Panc1 (cell line): ENCODE measurements at regions not wholly inside any gene's neighbourhood (a gene's known extent, or its start where the extent isn't known, plus 50 kb on each side); places are given as distances from the start of the nearest gene placed in this dataset.

Source experiments
- ATAC-seq: fragments of 200-7000 bp; cut with Tn5 transposase; 2 replicates; pipeline ENCODE4 v1.9.1; 2020; ENCODE audit warnings: mild to moderate bottlenecking, moderate library complexity
- BruUV-seq: library from RNA; stranded (reverse); fragments of 400-500 nt; replicated peaks from 2 replicates; lab custom pipeline; 2021; lab: Mats Ljungman, UMichigan
- CTCF ChIA-PET: fragments of 300-600 bp; sonication (Branson Sonifier 250); formaldehyde crosslinking; loops from one replicate; lab custom pipeline; 2022; ENCODE audit warnings: antibody characterized with exemption; lab: Charles Lee
- POLR2A ChIA-PET: fragments of 300-600 bp; sonication (Branson Sonifier 250); formaldehyde crosslinking; loops from one replicate; lab custom pipeline; 2022; ENCODE audit warnings: antibody characterized with exemption; lab: Charles Lee
- DNase-seq: peaks from one replicate; pipeline ENCODE4 v3.0.0-alpha.2; 2010; ENCODE audit warnings: low read depth, low spot score
- H3K27ac ChIP-seq: 2 replicates; pipeline ENCODE4 v1.5.1; 2011; ENCODE audit warnings: mild to moderate bottlenecking, low read length, inconsistent platforms
- H3K27me3 ChIP-seq: fragments of 200-500 bp; sonication (Bioruptor generic); 2 replicates; pipeline ENCODE4 v1.6.0; 2014; ENCODE audit warnings: low read length, inconsistent platforms; ENCODE audit not compliant: control insufficient read depth, insufficient read depth
- H3K36me3 ChIP-seq: fragments of 200-500 bp; sonication (Bioruptor generic); 2 replicates; pipeline ENCODE4 v1.5.1; 2014; ENCODE audit warnings: inconsistent platforms, mild to moderate bottlenecking, low read length, moderate library complexity; ENCODE audit not compliant: control insufficient read depth, insufficient read depth
- H3K4me1 ChIP-seq: 2 replicates; pipeline ENCODE4 v1.5.1; 2011; ENCODE audit warnings: inconsistent platforms, mild to moderate bottlenecking, low read length, moderate library complexity; ENCODE audit not compliant: control insufficient read depth, insufficient read depth
- H3K4me3 ChIP-seq, 2 experiments: 2 replicates each; pipeline ENCODE4 v1.5.1; 2011 to 2012; ENCODE audit warnings: low read depth in 2 of 2, low read length in 2 of 2, mild to moderate bottlenecking in 2 of 2, inconsistent platforms in 1 of 2, moderate library complexity in 1 of 2
- H3K9me3 ChIP-seq: fragments of 200-500 bp; sonication (Bioruptor generic); 2 replicates; pipeline ENCODE4 v1.5.1; 2014; ENCODE audit warnings: low read depth, mild to moderate bottlenecking, inconsistent platforms, low read length, moderate library complexity; ENCODE audit not compliant: control insufficient read depth, insufficient read depth
- CTCF ChIP-seq: fragments of 450-650 bp; IDR thresholded peaks from 2 replicates; pipeline ENCODE4 v1.5.1; 2017; ENCODE audit warnings: mild to moderate bottlenecking
- POLR2AphosphoS5 ChIP-seq: IDR thresholded peaks from 2 replicates; pipeline ENCODE4 v1.6.1; 2012; ENCODE audit warnings: mild to moderate bottlenecking, low read depth, low read length, moderate library complexity
- REST ChIP-seq, 2 experiments: IDR thresholded peaks; 2 replicates each; pipeline ENCODE4 v1.6.1; 2011 to 2012; ENCODE audit warnings: low read depth in 2 of 2, control low read depth in 1 of 2, low read length in 1 of 2, mild to moderate bottlenecking in 1 of 2, moderate library complexity in 1 of 2; ENCODE audit not compliant: insufficient read depth in 1 of 2
- SIN3A ChIP-seq: IDR thresholded peaks from 2 replicates; pipeline ENCODE4 v1.6.1; 2012; ENCODE audit warnings: low read depth, mild to moderate bottlenecking, low read length, moderate library complexity, borderline replicate concordance; ENCODE audit not compliant: insufficient read depth
- TCF7L2 ChIP-seq: IDR thresholded peaks from 2 replicates; pipeline ENCODE4 v1.6.1; 2011; ENCODE audit warnings: mild to moderate bottlenecking, low read depth, low read length, inconsistent platforms
- in situ Hi-C: cut with HindIII; loops from 2 replicates; pipeline ENCODE4 v1.10.0; 2016; ENCODE audit warnings: low sequenced_read_pairs, low pct_unique_long_range_greater_than_20kb
- intact Hi-C: fragments of 100-400 bp; cut with micrococcal nuclease; formaldehyde crosslinking; loops from one replicate; pipeline ENCODE4 v1.10.0; 2022; ENCODE audit not compliant: unreplicated experiment

DNA sequence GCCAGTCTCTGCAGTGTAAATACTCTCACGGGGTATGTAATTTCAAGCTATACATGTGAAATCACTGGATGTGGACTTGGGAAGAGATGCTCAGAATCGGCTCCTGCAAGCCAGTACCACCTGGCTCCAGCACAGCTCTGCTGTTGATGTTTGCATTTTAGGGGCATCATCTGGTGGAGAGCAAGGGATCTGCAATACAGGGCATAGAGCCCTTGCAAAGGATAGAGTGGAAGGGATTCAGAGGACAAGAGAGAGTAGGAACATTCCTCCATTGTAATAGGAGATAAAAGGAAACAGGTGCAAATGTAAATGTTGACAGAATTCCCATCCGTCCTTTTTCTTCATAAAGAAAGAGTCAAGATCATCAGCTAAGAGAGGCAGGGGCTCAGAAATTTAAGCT, 184.1 kb downstream of the PMP22 start:
- no peak for TF ChIP-seq CTCF
- no peak for TF ChIP-seq REST (IDR thresholded peaks at IDR 0.05; ENCODE audit: insufficient read depth in 1 of 2, low read depth in 2 of 2, low read length in 1 of 2)
- Histone ChIP-seq H3K4me3 (no peak overlapping the region), H3K27ac (no peak overlapping the region), H3K27me3 (no peaks in the 10 kb centered on the region; the same call in 1 of the 2 replicates), H3K36me3 (no peaks in the 10 kb centered on the region), H3K4me1 (no peaks in the 10 kb centered on the region), H3K9me3 (no peaks in the 10 kb centered on the region)
- in situ Hi-C loops (no loop called here), intact Hi-C loops (no loop called here)
- no peak for DNase-seq
- ChIA-PET CTCF (no interaction called here), POLR2A (no interaction called here)
- no TSS peak for BruUV-seq
- ATAC-seq: no peak

DNA sequence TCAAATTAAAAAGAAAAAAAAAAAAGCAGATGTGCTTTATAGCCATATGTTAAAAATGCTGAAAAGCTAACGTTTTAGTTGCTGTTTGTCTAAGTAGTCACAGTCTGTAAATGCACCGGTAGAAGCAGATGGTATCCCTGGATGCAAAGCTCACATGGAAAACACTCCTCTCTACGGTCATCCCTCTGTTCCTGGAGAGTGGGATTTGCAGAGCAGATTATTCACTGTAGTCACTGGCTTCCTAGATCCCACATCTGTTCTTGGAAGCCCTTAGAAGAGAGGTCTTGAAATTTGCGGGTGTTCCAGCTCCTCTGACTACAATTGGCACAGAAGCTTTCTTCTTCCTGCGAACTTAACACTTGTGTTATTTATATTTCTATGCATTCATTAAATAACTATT, 186.6 kb downstream of the PMP22 start:
- POLR2A ChIA-PET: no interaction called here

More for the DNA sequence above, 186.6 kb downstream of the PMP22 start:
- no TSS peak for BruUV-seq
- H3K9me3 ChIP-seq: no peaks in the 10 kb centered on the region
- intact Hi-C loops: no loop called here
- no peak overlapping the region for H3K27ac ChIP-seq
- DNase-seq (no peak), ATAC-seq (no peak)
- TF ChIP-seq TCF7L2 (no peak), POLR2AphosphoS5 (no peak), REST (IDR thresholded peaks at IDR 0.05; ENCODE audit: insufficient read depth in 1 of 2, low read depth in 2 of 2, low read length in 1 of 2) (no peak), CTCF (no peak), SIN3A (no peak)
- H3K36me3 ChIP-seq: no peaks in the 10 kb centered on the region
- no peak overlapping the region for H3K4me3 ChIP-seq
- CTCF ChIA-PET: no interaction called here
- in situ Hi-C loops: no loop called here
- no peaks in the 10 kb centered on the region for H3K4me1 ChIP-seq
- no peaks in the 10 kb centered on the region; the same call in 1 of the 2 replicates for H3K27me3 ChIP-seq
